GM12874 (cell line): ENCODE measurements at regions not wholly inside any gene's neighbourhood (a gene's known extent, or its start where the extent isn't known, plus 50 kb on each side); places are given as distances from the start of the nearest gene placed in this dataset.

Source experiments
- TF ChIP-seq, protein P1 (sequence below): IDR thresholded peaks from 2 replicates; pipeline ENCODE4 v1.5.1; 2011; ENCODE audit warnings: low read depth, mild to moderate bottlenecking, control low read depth, low read length, moderate library complexity; ENCODE audit not compliant: insufficient read depth

DNA sequence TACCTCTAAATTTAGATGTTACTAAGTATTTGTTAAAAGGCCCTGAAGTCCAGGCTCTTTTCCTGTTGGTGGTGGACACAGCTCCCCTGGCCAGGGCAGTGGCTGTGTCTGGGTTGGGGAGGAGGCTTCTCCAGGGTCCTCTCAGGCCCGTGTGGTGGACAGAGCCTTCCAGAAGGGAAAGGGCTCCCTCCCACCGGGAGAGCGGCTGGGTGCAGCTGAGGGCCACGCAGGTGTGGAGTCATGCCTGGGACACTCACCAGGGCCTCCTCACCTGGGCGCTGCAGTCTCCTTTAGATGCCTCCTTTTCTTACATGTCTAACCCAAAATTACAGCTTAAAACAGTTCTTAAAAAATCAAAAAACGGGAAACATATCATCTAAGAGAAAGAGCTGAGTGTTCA is 128.2 kb upstream of the TCERG1L start:
- TF ChIP-seq, protein P1, sequence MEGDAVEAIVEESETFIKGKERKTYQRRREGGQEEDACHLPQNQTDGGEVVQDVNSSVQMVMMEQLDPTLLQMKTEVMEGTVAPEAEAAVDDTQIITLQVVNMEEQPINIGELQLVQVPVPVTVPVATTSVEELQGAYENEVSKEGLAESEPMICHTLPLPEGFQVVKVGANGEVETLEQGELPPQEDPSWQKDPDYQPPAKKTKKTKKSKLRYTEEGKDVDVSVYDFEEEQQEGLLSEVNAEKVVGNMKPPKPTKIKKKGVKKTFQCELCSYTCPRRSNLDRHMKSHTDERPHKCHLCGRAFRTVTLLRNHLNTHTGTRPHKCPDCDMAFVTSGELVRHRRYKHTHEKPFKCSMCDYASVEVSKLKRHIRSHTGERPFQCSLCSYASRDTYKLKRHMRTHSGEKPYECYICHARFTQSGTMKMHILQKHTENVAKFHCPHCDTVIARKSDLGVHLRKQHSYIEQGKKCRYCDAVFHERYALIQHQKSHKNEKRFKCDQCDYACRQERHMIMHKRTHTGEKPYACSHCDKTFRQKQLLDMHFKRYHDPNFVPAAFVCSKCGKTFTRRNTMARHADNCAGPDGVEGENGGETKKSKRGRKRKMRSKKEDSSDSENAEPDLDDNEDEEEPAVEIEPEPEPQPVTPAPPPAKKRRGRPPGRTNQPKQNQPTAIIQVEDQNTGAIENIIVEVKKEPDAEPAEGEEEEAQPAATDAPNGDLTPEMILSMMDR, result no peak

DNA sequence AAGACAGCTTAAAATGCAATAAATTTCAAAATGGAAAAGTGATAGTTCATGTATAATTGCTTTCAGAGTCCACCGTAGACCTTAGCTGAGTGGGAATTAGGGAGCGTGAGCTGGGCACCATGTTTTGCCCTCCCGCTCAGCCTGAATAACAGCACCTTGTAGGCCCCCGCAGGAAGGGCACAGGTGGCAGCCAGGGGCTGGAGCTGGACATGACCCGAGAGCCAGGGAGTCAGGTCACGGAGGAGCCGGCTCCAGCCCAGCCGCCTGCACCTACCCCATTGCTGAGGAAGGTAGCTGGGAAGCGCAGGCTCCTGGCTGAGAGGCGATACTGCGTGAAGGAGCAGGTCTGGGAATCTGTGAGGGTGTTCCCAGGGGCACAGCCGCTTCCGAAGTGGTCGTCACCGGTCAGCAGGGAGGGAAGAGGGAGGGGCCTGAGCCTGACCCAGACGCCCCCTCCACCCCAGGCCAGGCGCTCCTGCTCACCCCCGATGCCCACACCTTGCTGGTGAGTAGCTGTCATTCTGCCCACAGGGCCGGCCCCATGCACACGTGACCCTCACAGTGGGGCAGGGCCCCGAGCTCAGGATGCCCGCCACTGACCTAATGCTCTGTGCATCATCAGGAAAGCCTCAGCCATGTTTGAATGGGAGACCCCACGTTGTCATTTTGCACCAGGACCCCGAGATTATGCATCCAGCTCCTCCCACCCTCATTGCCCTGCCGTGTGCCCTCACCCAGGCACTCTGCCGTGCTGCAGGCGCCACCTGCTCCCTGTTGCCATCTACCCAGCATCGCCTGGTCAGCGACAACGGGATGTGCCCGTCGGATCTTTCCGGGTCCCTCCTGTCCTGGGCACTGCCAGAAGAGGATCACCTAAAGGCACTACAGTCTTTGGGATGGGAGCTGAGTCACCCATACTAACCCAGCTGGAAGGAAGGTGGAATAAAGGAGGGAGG is 129.2 kb upstream of the TCERG1L start:
- TF ChIP-seq, protein P1, result no peak

DNA sequence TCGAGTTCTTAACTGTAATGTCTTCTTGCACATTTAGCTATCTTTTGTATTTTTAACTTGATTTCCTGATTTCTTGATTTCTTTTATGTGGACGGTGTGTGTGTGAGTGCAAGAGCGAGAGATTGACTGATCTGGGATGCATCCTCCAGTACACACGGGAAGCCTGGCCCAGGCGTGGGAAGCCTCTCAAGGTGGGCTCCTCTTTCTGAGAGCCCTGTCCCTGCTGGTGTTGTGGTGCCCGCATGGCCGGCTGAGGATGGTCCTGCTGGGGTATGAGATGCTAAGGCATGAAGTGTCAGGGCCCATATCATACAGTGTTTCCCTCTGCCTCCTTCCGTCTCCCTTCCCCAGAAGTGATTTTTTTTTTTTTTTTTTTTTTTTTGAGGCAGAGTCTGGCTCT is 130.8 kb upstream of the TCERG1L start:
- TF ChIP-seq, protein P1, result no peak

DNA sequence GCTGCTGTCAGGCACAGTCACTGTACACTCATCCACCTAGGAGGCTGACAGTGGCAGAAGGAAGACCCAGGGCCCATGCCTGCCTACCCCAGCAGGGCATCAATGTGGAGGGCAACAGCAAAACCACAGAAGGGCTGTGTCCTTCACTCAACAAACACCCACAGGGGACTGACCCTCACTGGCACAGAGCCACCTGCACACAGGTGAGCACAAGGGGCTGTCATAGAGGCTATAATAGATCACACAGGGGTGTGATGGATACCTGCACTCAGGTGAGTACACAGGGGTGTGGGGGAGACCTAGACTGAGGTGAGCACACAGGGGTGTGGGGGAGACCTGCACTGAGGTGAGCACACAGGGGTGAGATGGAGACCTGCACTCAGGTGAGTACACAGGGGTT is 132.8 kb upstream of the TCERG1L start:
- TF ChIP-seq, protein P1, result no peak

DNA sequence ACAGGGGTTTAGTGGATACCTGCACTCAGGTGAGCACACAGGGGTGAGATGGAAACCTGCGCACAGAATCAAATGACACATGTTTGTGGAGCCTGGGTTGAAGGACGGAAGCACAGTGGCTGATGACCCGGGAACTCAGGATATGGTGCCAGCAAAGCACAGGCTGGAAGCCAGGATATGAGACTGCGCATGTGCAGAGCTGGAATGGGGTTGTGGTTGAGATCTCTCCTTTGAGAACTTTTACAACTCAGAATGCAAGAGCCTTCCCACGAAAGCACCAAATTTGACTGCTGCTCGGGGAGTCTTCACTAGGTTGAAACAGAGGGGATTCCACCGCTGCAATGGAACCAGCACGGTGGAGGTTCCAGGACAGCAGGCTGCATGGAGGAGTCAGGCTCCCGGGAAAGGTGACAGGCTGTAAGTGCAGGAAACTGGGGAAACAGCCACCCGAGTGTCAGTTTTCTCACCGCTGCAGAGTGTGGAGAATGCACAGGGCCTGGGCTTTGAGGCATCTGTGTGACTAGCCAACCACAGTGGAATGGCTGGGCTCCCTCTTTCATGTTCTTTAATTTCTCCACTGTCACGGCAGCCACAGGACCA is 133.4 kb upstream of the TCERG1L start:
- TF ChIP-seq, protein P1, result no peak

DNA sequence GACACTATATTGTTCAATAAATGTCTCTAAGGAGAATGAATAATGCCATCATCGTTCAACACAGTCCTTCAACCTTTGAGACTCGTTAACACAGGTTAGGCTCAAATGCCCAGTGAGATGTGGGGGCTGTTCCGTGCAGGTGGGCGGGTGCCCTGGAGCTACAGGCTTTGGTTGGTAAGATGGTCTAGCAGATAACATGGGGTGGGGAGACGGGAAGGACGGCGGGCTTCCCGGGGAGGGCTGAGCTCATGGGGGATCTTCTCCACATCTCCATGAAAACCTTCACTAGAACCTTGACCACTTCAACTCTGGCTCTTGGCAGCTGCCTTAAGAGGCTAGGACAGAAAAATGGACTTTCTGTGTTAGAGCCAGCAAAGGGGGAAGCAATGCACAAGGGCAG is 134.1 kb upstream of the TCERG1L start:
- TF ChIP-seq, protein P1, result no peak

DNA sequence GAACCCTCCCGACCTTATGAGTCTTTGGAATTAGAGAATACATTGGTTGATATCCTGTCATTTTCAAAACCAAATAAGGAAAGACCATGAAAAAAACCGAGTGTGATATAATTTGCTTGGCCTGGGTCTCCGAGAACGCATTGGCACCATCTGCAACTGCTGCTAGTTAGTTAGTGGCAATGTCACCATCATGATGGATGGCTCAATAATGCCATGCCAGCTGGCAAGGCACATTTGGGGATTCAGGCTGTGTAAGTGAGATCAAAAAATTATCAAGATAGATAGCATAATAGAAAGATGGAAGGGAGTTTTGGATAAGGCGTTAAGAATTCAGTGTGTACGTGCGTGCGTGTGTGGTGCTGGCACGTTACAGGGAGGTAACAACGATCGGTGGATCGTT is 134.7 kb upstream of the TCERG1L start:
- TF ChIP-seq, protein P1, result no peak
